GM23338 (cell line): ENCODE measurements at regions not wholly inside any gene's neighbourhood (a gene's known extent, or its start where the extent isn't known, plus 50 kb on each side); places are given as distances from the start of the nearest gene placed in this dataset.

Experiments
- ATAC-seq: fragments of 200-7000 bp; cut with Tn5 transposase; 3 replicates; pipeline ENCODE4 v1.9.1; 2020
- DNase-seq: peaks from one replicate; pipeline ENCODE4 v3.0.0-alpha.2; 2015; ENCODE audit warnings: low spot score
- H2AFZ ChIP-seq: fragments of 200-600 bp; sonication (generic); 2 replicates; pipeline ENCODE4 v1.8.0; 2016; ENCODE audit warnings: antibody characterized with exemption, mild to moderate bottlenecking, moderate library complexity
- H3F3A ChIP-seq: fragments of 200-600 bp; sonication (generic); replicated peaks from 2 replicates; pipeline ENCODE4 v1.8.0; 2017; ENCODE audit warnings: antibody characterized with exemption, mixed run types, low read depth
- H3K27ac ChIP-seq: fragments of 200-600 bp; sonication (generic); 2 replicates; pipeline ENCODE4 v1.6.1; 2016; ENCODE audit warnings: low read depth
- H3K27me3 ChIP-seq: fragments of 200-600 bp; sonication (generic); 2 replicates; pipeline ENCODE4 v1.8.0; 2016; ENCODE audit warnings: mild to moderate bottlenecking, mixed run types, moderate library complexity; ENCODE audit not compliant: insufficient read depth
- H3K36me3 ChIP-seq: fragments of 200-600 bp; sonication (generic); 2 replicates; pipeline ENCODE4 v1.8.0; 2016; ENCODE audit warnings: mild to moderate bottlenecking; ENCODE audit not compliant: insufficient read depth
- H3K4me1 ChIP-seq: fragments of 200-600 bp; sonication (generic); 2 replicates; pipeline ENCODE4 v1.8.0; 2016; ENCODE audit warnings: mild to moderate bottlenecking, moderate library complexity; ENCODE audit not compliant: insufficient read depth
- H3K4me2 ChIP-seq: fragments of 200-600 bp; sonication (generic); 2 replicates; pipeline ENCODE4 v1.7.1; 2017; ENCODE audit warnings: mixed run types
- H3K4me3 ChIP-seq: fragments of 200-600 bp; sonication (generic); 2 replicates; pipeline ENCODE4 v1.6.1; 2016; ENCODE audit warnings: mixed run types
- H3K79me2 ChIP-seq: fragments of 200-600 bp; sonication (generic); replicated peaks from 2 replicates; pipeline ENCODE4 v1.8.0; 2017; ENCODE audit warnings: mild to moderate bottlenecking; ENCODE audit not compliant: insufficient read depth
- H3K9me2 ChIP-seq: fragments of 200-600 bp; sonication (generic); 2 replicates; pipeline ENCODE4 v1.8.0; 2017; ENCODE audit not compliant: insufficient read depth
- H4K20me1 ChIP-seq: fragments of 200-600 bp; sonication (generic); replicated peaks from 2 replicates; pipeline ENCODE4 v1.8.0; 2017; ENCODE audit warnings: mild to moderate bottlenecking; ENCODE audit not compliant: insufficient read depth
- H3K27ac Mint-ChIP-seq: 2 replicates; pipeline ENCODE4 v1.8.0; 2020; ENCODE audit warnings: inconsistent platforms, mild to moderate bottlenecking, moderate library complexity, mixed read lengths
- H3K27me3 Mint-ChIP-seq: 3 replicates; pipeline ENCODE4 v1.8.0; 2022; ENCODE audit warnings: low read depth, mild to moderate bottlenecking, moderate library complexity, mixed read lengths, inconsistent platforms; ENCODE audit not compliant: insufficient read depth, poor library complexity
- H3K36me3 Mint-ChIP-seq: 3 replicates; pipeline ENCODE4 v1.8.0; 2021; ENCODE audit warnings: low read depth, mild to moderate bottlenecking, inconsistent platforms, moderate library complexity, mixed read lengths
- H3K4me1 Mint-ChIP-seq: 3 replicates; pipeline ENCODE4 v1.8.0; 2020; ENCODE audit warnings: mild to moderate bottlenecking, inconsistent platforms, mixed read lengths
- H3K4me3 Mint-ChIP-seq: 3 replicates; pipeline ENCODE4 v1.8.0; 2021; ENCODE audit warnings: moderate library complexity, mild to moderate bottlenecking, inconsistent platforms, mixed read lengths
- H3K9me3 Mint-ChIP-seq: 3 replicates; pipeline ENCODE4 v1.8.0; 2020; ENCODE audit warnings: moderate library complexity, mild to moderate bottlenecking, inconsistent platforms, mixed read lengths
- CREB1 ChIP-seq: fragments of 250-450 bp; sonication (Bioruptor Pico); IDR thresholded peaks from 2 replicates; pipeline ENCODE4 v1.5.0; 2020; ENCODE audit warnings: low read depth, mild to moderate bottlenecking, moderate library complexity
- CTCF ChIP-seq, 2 experiments: fragments of 200-600 bp in 1 of 2; sonication (generic) in 1 of 2; conservative IDR thresholded peaks; 2 replicates each; pipeline versions ENCODE4 v1.5.1 to v1.6.1; 2016 to 2017; ENCODE audit warnings: antibody characterized with exemption in 2 of 2, low read depth in 2 of 2, mild to moderate bottlenecking in 2 of 2, moderate library complexity in 1 of 2
- ETS1 ChIP-seq: IDR thresholded peaks from 2 replicates; pipeline ENCODE4 v1.6.1; 2016; ENCODE audit warnings: antibody characterized with exemption
- EZH2 ChIP-seq: fragments of 200-600 bp; sonication (generic); IDR thresholded peaks from one replicate; pipeline ENCODE4 v1.8.0; 2017; ENCODE audit warnings: antibody characterized with exemption, mild to moderate bottlenecking, low read depth; ENCODE audit not compliant: unreplicated experiment
- NANOG ChIP-seq: IDR thresholded peaks from 2 replicates; pipeline ENCODE4 v1.6.1; 2016; ENCODE audit warnings: antibody characterized with exemption, borderline replicate concordance
- POLR2AphosphoS5 ChIP-seq: IDR thresholded peaks from 2 replicates; pipeline ENCODE4 v1.6.1; 2016; ENCODE audit warnings: antibody characterized with exemption, low read depth
- STAT1 ChIP-seq: IDR thresholded peaks from one replicate; pipeline ENCODE4 v1.6.1; 2016; ENCODE audit warnings: antibody characterized with exemption; ENCODE audit not compliant: unreplicated experiment
- ZNF114 ChIP-seq: fragments of 250-450 bp; sonication (Bioruptor Pico); IDR thresholded peaks from 2 replicates; pipeline ENCODE4 v1.5.0; 2020; ENCODE audit warnings: mild to moderate bottlenecking, moderate library complexity
- ZNF331 ChIP-seq: fragments of 250-450 bp; sonication (Bioruptor Pico); IDR thresholded peaks from 2 replicates; pipeline ENCODE4 v1.5.0; 2020; ENCODE audit warnings: low read depth, mild to moderate bottlenecking, moderate library complexity
- ZNF462 ChIP-seq: fragments of 250-450 bp; sonication (Bioruptor Pico); IDR thresholded peaks from 2 replicates; pipeline ENCODE4 v1.5.0; 2020; ENCODE audit warnings: mild to moderate bottlenecking, moderate library complexity

- Histone ChIP-seq H3K36me3 (no peaks in the 10 kb centered on the region), H3K27ac (no peak overlapping the region), H3K4me1 (no peaks in the 10 kb centered on the region), H2AFZ (no peak overlapping the region), H3K79me2 (no peaks in the 10 kb centered on the region), H3F3A (no peaks in the 10 kb centered on the region), H3K4me2 (no peak overlapping the region), H3K27me3 (no peaks in the 10 kb centered on the region), H4K20me1 (no peaks in the 10 kb centered on the region), H3K4me3 (no peak overlapping the region), H3K9me2 (peaks cover 5% of the 10 kb centered on the region; the same call in 1 of the 2 replicates)
- peaks cover 3% of the 10 kb centered on the region; the same call in 2 of the 3 replicates for H3K4me1 Mint-ChIP-seq
- no peaks in the 10 kb centered on the region for H3K36me3 Mint-ChIP-seq
- H3K9me3 Mint-ChIP-seq, result peaks cover 8% of the 10 kb centered on the region; the same call in 2 of the 3 replicates
- no peak for TF ChIP-seq ETS1
- TF ChIP-seq EZH2, result no peak
- TF ChIP-seq STAT1, result no peak
- TF ChIP-seq POLR2AphosphoS5, result no peak
- TF ChIP-seq ZNF114 (CRISPR knock-in tag), result no peak
- no peak for TF ChIP-seq NANOG
- TF ChIP-seq CTCF (conservative IDR thresholded peaks at IDR 0.05; ENCODE audit: low read depth in 2 of 2), result no peak
- no peak for TF ChIP-seq ZNF462 (CRISPR knock-in tag)
- TF ChIP-seq CREB1 (CRISPR knock-in tag), result no peak
- TF ChIP-seq ZNF331 (CRISPR knock-in tag), result no peak
- DNase-seq (no peak), ATAC-seq (no peak)
- no peak overlapping the region for H3K4me3 Mint-ChIP-seq
- H3K27me3 Mint-ChIP-seq, result peaks cover 3% of the 10 kb centered on the region
- no peak overlapping the region for H3K27ac Mint-ChIP-seq
Observed at GRCh38 chr14:22255017-22255950, 333.7 kb downstream of the DAD1 start.
